Tibial nerve (tissue), 4 donors: ENCODE measurements at regions not wholly inside any gene's neighbourhood (a gene's known extent, or its start where the extent isn't known, plus 50 kb on each side); places are given as distances from the start of the nearest gene placed in this dataset.

ENCODE experiments used
- DNase-seq, 2 donors: peaks; one replicate each; pipeline ENCODE4 v3.0.0-alpha.2; 2019; ENCODE audit warnings: low spot score in 2 of 2
- H3K27ac ChIP-seq, 4 donors: fragments of 200-600 bp; sonication (generic) in 3 of 4; one replicate each; pipeline ENCODE4 v1.5.1; 2017 to 2019; ENCODE audit warnings: mild to moderate bottlenecking in 1 of 4
- H3K27me3 ChIP-seq, 2 donors: fragments of 200-600 bp; sonication (generic) in 1 of 2; one replicate each; pipeline versions ENCODE4 v1.5.1 to v1.6.0; 2017 to 2019
- H3K36me3 ChIP-seq, 3 donors: fragments of 200-600 bp; sonication (generic); one replicate each; pipeline ENCODE4 v1.5.1; 2018 to 2019
- H3K4me1 ChIP-seq, 4 donors: fragments of 200-600 bp; sonication (generic) in 3 of 4; one replicate each; pipeline ENCODE4 v1.5.1; 2017 to 2019
- H3K4me3 ChIP-seq, 4 donors: fragments of 200-600 bp; sonication (generic) in 3 of 4; one replicate each; pipeline ENCODE4 v1.5.1; 2017 to 2019; ENCODE audit warnings: mild to moderate bottlenecking in 1 of 4, moderate library complexity in 1 of 4
- H3K9me3 ChIP-seq, 4 donors: fragments of 200-600 bp; sonication (generic) in 3 of 4; one replicate each; pipeline ENCODE4 v1.5.1; 2017 to 2019
- CTCF ChIP-seq, 5 experiments: fragments of 200-600 bp in 3 of 5; fragments of 450-650 bp in 2 of 5; sonication (generic) in 3 of 5; IDR thresholded peaks; one replicate each; pipeline ENCODE4 v1.5.1; 2016 to 2019; ENCODE audit warnings: antibody characterized with exemption in 5 of 5, mild to moderate bottlenecking in 3 of 5, moderate library complexity in 2 of 5
- EP300 ChIP-seq, 2 donors: sonication (generic); formaldehyde crosslinking; IDR thresholded peaks; one replicate each; pipeline ENCODE4 v1.6.1; 2017; ENCODE audit warnings: antibody characterized with exemption in 2 of 2, mild to moderate bottlenecking in 1 of 2
- POLR2A ChIP-seq, 2 donors: fragments of 450-650 bp; IDR thresholded peaks; one replicate each; pipeline ENCODE4 v1.6.1; 2017; ENCODE audit warnings: antibody characterized with exemption in 2 of 2, mild to moderate bottlenecking in 2 of 2, moderate library complexity in 2 of 2
- WGBS, 2 donors: methylation state at CpG; one replicate each; pipeline ENCODE4 v1.1.5; 2018; 5-methylcytosine and 5-hydroxymethylcytosine counted together

- 85 to 94% methylated on average over 2 of the region's 2 CpGs for WGBS, 2 donors
- DNase-seq, result no peak
These were observed 131.2 kb downstream of the NUP35 start for GRCh38 chr2:183255411-183255810.

GRCh38 chr2:183259921-183260320 lies 135.7 kb downstream of the NUP35 start:
- no peaks in the 10 kb centered on the region for H3K4me1 ChIP-seq
- H3K27me3 ChIP-seq, result no peaks in the 10 kb centered on the region
- H3K4me3 ChIP-seq, result no peak overlapping the region
- H3K27ac ChIP-seq, result no peak overlapping the region
- DNase-seq, result no peak
- peaks cover 0 to 5% (median 0%) of the 10 kb centered on the region in 4 donors for H3K9me3 ChIP-seq
- H3K36me3 ChIP-seq, result peaks cover 0 to 6% (median 0%) of the 10 kb centered on the region in 3 donors
- TF ChIP-seq EP300 (IDR thresholded peaks at IDR 0.05), result no peak
- 90 to 97% methylated on average over 1 of the region's 1 CpG for WGBS, 2 donors

More at GRCh38 chr2:183255411-183255810, 131.2 kb downstream of the NUP35 start:
- TF ChIP-seq CTCF (IDR thresholded peaks at IDR 0.05), result no peak
- no peak for TF ChIP-seq POLR2A (IDR thresholded peaks at IDR 0.05)
- no peak for TF ChIP-seq EP300 (IDR thresholded peaks at IDR 0.05)
- no peak overlapping the region for H3K27ac ChIP-seq
- H3K27me3 ChIP-seq, result no peaks in the 10 kb centered on the region
- H3K4me3 ChIP-seq, result no peak overlapping the region
- no peaks in the 10 kb centered on the region for H3K9me3 ChIP-seq
- H3K4me1 ChIP-seq, result no peaks in the 10 kb centered on the region
- H3K36me3 ChIP-seq, result no peaks in the 10 kb centered on the region

GRCh38 chr2:183260527-183260926 lies 136.3 kb downstream of the NUP35 start:
- Histone ChIP-seq H3K4me3 (no peak overlapping the region), H3K36me3 (peaks cover 0 to 6% (median 0%) of the 10 kb centered on the region in 3 donors), H3K9me3 (peaks cover 0 to 5% (median 0%) of the 10 kb centered on the region in 4 donors), H3K27ac (no peak overlapping the region), H3K4me1 (no peaks in the 10 kb centered on the region), H3K27me3 (no peaks in the 10 kb centered on the region)
- DNase-seq, result no peak
- 96% methylated on average over 29 of the region's 29 CpGs for WGBS, 2 donors
- no peak for TF ChIP-seq CTCF (IDR thresholded peaks at IDR 0.05)
- TF ChIP-seq POLR2A (IDR thresholded peaks at IDR 0.05), result no peak
- TF ChIP-seq EP300 (IDR thresholded peaks at IDR 0.05), result no peak

- Histone ChIP-seq H3K36me3 (peaks cover 0 to 6% (median 0%) of the 10 kb centered on the region in 3 donors), H3K27me3 (no peaks in the 10 kb centered on the region), H3K4me3 (no peak overlapping the region), H3K4me1 (no peaks in the 10 kb centered on the region), H3K27ac (no peak overlapping the region), H3K9me3 (peaks cover 0 to 21% (median 0%) of the 10 kb centered on the region in 4 donors)
- DNase-seq, result no peak
- TF ChIP-seq POLR2A (IDR thresholded peaks at IDR 0.05) (no peak), EP300 (IDR thresholded peaks at IDR 0.05) (no peak), CTCF (IDR thresholded peaks at IDR 0.05) (no peak)
- WGBS, 2 donors, result 94 to 98% methylated on average over 21 of the region's 21 CpGs
These were observed 140.8 kb downstream of the NUP35 start for GRCh38 chr2:183264890-183265535.

GRCh38 chr2:183267148-183267827 lies 143.0 kb downstream of the NUP35 start:
- no peaks in the 10 kb centered on the region for H3K27me3 ChIP-seq
- TF ChIP-seq POLR2A (IDR thresholded peaks at IDR 0.05), result no peak
- no peak for TF ChIP-seq EP300 (IDR thresholded peaks at IDR 0.05)
- no peak for TF ChIP-seq CTCF (IDR thresholded peaks at IDR 0.05)
- H3K36me3 ChIP-seq, result no peaks in the 10 kb centered on the region
- H3K4me1 ChIP-seq, result no peaks in the 10 kb centered on the region
- H3K27ac ChIP-seq, result no peak overlapping the region
- 94 to 96% methylated on average over 5 of the region's 5 CpGs for WGBS, 2 donors
- H3K4me3 ChIP-seq, result no peak overlapping the region
- no peak for DNase-seq
- peaks cover 0 to 16% (median 0%) of the 10 kb centered on the region in 4 donors for H3K9me3 ChIP-seq
